Esophagus squamous epithelium (tissue), 4 donors: ENCODE measurements at regions not wholly inside any gene's neighbourhood (a gene's known extent, or its start where the extent isn't known, plus 50 kb on each side); places are given as distances from the start of the nearest gene placed in this dataset.
"Not testable (repeated sequence)": the region's sequence is repeated elsewhere in the genome, so short reads cannot be mapped to it uniquely, and the experiment has no call there.

Experiments
- POLR2A ChIP-seq, 4 donors: fragments of 450-650 bp; IDR thresholded peaks; one replicate each; pipeline ENCODE4 v1.6.1; 2017; ENCODE audit warnings: antibody characterized with exemption in 4 of 4, mild to moderate bottlenecking in 4 of 4, moderate library complexity in 3 of 4
- TF ChIP-seq, protein P1 (sequence below), 6 experiments: fragments of 450-650 bp in 4 of 6; fragments of 200-600 bp in 2 of 6; sonication (generic) in 2 of 6; IDR thresholded peaks; one replicate each; pipeline ENCODE4 v1.5.1; 2016 to 2019; ENCODE audit warnings: antibody characterized with exemption in 6 of 6, mild to moderate bottlenecking in 4 of 6, moderate library complexity in 4 of 6

DNA sequence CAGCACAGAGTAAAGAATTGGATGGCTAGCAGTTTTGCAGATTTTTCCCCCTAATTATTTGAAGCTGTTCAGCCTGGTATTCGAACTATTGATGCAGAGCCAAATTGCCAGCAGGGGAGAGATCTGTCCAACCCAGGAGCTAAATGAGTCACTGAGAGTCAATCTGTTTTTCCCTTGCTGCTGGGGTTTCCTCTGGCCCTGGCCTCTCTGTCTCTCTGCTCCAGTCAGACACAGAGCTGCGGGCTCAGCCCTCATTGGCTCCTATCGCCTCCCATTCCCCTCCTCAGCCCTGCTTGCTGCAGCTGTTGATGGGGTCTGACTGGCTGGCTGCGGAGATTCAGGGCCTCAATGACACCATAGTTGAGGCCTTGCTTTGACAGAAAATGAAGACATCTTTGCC lies 284.9 kb upstream of the NOTCH2NLA start:
- TF ChIP-seq, protein P1, sequence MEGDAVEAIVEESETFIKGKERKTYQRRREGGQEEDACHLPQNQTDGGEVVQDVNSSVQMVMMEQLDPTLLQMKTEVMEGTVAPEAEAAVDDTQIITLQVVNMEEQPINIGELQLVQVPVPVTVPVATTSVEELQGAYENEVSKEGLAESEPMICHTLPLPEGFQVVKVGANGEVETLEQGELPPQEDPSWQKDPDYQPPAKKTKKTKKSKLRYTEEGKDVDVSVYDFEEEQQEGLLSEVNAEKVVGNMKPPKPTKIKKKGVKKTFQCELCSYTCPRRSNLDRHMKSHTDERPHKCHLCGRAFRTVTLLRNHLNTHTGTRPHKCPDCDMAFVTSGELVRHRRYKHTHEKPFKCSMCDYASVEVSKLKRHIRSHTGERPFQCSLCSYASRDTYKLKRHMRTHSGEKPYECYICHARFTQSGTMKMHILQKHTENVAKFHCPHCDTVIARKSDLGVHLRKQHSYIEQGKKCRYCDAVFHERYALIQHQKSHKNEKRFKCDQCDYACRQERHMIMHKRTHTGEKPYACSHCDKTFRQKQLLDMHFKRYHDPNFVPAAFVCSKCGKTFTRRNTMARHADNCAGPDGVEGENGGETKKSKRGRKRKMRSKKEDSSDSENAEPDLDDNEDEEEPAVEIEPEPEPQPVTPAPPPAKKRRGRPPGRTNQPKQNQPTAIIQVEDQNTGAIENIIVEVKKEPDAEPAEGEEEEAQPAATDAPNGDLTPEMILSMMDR (IDR thresholded peaks at IDR 0.05), result not testable (repeated sequence)
- TF ChIP-seq POLR2A (IDR thresholded peaks at IDR 0.05), result not testable (repeated sequence)
